ENCODE measurements at regions not wholly inside any gene's neighbourhood (a gene's known extent, or its start where the extent isn't known, plus 50 kb on each side); places are given as distances from the start of the nearest gene placed in this dataset.

GRCh38 chr6:45822873-45823272 is 192.8 kb downstream of the CLIC5 start:
- TF ChIP-seq, protein P1, sequence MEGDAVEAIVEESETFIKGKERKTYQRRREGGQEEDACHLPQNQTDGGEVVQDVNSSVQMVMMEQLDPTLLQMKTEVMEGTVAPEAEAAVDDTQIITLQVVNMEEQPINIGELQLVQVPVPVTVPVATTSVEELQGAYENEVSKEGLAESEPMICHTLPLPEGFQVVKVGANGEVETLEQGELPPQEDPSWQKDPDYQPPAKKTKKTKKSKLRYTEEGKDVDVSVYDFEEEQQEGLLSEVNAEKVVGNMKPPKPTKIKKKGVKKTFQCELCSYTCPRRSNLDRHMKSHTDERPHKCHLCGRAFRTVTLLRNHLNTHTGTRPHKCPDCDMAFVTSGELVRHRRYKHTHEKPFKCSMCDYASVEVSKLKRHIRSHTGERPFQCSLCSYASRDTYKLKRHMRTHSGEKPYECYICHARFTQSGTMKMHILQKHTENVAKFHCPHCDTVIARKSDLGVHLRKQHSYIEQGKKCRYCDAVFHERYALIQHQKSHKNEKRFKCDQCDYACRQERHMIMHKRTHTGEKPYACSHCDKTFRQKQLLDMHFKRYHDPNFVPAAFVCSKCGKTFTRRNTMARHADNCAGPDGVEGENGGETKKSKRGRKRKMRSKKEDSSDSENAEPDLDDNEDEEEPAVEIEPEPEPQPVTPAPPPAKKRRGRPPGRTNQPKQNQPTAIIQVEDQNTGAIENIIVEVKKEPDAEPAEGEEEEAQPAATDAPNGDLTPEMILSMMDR (IDR thresholded peaks at IDR 0.05; ENCODE audit: low read depth, low read length): no peak
- no peak for TF ChIP-seq MYC (IDR thresholded peaks at IDR 0.05; ENCODE audit: low read depth, low read length)
